HG03432 (cell line): ENCODE measurements at regions not wholly inside any gene's neighbourhood (a gene's known extent, or its start where the extent isn't known, plus 50 kb on each side); places are given as distances from the start of the nearest gene placed in this dataset.

Source experiments
- ATAC-seq: cut with Tn5 transposase; IDR thresholded peaks from one replicate; pipeline ENCODE4 v1.9.1; 2021; ENCODE audit warnings: mild to moderate bottlenecking, moderate library complexity; ENCODE audit not compliant: unreplicated experiment

DNA sequence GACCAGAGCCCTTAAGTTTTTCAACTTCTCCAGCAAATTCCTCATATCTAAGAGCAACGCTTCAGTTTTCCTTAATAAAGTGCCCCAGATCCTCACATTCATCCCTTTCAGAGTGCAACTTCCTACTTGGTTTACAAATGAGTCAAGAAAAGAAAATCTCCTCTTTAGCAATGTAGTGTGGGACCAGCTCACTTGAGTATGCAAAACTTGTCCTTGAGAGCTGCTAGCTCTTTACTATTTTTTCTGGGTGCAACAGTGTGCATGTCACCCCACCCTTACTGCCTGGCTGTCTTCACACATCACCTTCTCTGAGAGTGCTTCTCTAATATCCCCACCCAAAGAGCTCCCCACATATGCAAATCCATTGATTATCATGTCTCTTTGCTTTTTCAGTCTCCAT, 203.1 kb upstream of the CAMK1G start:
- ATAC-seq = no peak

DNA sequence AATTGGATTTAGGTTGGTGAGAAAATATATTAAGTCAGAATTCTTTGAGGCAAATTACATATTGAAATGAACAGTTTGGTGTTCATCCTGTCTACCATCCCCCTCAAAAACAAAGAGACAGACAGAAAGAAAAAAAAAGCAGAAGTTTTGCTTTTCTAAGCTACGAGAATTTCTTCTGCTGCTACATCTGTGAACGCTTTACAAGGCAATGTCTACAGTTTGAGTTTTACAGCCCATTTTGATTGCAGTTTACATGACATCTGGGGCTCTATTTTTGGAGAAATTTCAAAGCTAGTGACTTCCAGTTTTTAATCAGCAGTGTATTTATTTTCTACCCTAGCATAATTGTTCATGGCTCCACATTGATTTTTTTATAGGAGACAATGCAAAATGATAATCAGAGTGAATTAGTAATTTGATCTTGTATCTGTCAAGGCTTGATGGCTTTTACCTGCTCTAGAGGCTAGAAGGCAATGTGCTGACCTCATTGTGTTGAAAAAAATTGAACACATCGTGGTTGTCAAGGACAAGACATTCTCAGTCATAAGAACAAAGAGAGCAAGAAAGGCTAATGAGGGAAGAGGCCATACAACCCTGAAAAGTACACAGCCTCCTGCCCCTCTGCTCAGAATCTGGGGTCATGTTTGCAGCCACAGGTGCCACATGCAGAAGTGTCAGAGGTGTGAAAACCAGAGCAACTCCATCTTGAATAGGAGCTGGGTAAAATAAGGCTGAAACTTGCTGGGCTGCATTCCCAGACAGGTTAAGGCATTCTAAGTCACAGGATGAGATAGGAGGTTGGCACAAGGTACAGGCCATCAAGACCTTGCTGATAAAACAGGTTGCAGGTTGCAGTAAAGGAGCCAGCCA, 201.0 kb upstream of the CAMK1G start:
- no peak for ATAC-seq

DNA sequence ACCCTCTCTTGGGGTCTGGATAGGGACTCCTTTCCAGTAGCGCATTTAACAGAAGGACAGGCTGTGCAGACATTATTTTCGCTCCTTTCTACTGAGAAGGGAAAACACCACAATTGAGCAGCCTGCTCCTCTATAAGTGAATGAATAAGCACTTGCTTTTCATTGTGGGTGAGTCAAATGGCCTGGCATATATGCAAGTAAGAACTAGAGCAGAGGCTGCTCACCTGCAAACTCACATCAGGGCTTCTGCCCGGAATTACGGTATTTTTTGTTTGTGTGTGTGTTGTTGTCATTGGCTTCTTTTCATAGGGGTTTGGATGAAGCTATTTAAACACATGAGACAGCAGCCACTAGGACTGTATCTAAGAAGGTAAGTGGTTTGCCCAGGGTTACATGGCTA, 200.1 kb upstream of the CAMK1G start:
- ATAC-seq = no peak

DNA sequence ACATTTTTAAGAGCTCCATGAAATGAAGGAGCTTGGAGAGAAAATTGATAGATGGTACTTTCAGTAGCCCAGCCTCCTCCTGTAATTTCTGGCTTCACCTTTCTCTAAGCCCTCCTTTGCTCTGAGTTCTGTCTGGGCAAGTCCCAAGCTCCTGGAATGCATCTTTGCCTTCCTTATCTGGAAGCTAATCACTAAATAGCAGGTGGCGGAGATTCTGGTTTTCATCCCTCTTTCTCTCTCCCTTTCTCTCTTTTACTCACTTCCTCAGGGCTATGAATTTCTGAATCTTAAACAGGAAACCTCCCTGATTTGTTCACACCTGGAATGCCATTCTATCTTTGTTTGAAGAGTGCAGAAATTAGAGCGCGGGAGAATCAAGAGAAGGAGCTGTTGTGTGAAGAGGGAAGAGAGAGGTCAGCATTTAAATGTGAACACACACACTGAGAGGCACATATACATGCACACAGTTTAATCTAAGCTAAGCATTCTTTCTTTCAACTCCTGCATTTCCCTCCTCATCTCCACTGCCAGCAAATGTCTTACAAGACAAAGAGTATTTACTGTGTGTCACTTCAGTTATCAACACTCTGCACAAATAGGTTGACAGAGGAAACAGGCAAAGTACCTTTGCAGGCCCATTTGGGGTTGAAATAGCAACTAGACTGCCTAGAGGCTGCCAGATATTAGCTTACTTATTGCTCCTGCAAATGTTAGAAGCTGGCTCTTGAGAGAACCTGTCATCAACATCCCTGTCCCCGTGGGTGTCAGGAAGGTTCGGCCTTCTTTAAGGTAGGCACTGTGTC, 199.4 kb upstream of the CAMK1G start:
- ATAC-seq = no peak

DNA sequence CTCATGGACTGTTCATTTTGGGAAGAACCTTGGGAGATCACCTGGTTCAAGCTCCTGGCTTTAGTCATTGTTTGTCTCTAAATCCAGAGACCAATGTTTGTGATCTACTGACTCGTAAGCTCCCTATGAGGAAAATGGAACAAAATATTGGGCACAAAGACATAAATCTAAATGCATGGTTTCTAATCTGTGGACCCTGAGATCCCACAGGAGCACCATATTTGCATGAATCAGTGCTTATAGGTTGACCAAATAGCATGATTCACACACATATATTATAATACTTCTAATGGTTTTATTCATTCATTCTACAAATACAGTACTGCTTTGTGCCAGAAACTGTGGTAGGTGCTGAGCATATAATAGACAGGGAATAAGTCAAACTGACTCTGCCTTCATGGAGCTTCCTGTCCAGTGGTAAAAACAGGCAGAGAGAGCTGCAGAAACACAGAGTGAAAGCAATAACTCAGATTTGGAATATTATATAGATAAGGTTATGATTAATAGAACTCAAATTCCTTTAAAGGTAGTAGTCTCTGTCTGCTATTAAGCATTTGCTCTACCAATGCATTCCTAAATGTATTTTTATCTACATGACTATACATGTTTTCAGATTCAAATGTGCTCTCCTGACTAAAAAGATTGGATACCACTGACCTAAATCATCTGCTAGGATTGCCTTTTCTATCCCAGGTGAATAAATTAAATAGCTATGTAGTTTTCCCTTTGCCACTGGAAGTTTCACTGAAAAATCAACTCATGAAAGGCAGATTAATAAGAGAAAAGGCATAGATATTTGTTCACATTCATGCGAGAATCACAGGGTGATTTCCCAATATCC, 198.6 kb upstream of the CAMK1G start:
- ATAC-seq = no peak

DNA sequence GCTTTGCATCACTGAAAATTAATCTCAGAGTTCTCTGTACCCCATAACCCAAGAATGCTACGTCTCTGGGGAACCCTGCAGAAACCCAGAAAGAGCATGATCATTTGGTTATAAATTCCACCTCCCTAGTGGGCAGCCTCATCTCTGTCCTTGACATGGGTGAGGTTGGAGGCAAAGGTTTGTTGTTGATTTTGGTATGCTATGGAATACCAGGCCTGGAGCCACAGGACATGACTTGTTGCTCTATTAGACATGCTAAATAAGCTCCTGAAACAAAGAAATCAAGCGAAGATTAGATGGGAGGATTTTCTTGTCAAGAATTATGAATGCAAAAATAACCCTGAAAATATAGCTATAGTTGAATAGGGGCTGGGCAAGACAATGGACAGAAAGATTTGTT, 197.4 kb upstream of the CAMK1G start:
- ATAC-seq = no peak

DNA sequence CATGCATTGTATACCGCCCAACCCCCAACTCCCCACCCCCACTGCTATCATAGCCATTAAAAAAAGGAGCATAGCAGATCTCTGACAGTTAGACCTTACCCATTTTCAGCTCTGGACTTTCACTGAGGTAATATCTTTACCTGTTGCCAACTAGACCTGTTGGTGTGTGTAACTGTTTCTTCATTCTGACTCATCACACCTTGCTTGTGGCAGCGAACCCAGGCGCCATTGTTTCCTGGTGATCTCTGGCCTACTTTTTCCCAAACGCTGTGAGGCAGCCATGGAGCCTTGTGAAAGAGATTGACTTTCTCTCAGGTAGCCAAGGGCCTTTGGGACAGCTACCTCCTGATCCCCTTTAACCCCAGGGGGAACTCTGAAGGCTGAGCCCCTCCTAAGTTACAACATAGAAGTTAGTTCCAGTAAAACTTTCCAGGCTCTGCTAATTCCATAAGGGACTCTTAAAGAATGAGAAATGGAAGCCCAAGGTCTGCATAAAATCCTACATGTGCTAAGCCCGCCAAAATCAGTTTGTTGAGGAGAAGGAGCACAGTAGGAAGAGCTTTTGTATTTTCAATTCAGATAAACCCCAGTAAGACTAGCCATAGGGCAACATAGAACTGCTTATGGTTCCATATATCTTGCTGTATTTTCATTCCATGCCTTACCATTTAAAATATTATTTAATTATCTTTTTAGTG, 196.1 kb upstream of the CAMK1G start:
- no peak for ATAC-seq

DNA sequence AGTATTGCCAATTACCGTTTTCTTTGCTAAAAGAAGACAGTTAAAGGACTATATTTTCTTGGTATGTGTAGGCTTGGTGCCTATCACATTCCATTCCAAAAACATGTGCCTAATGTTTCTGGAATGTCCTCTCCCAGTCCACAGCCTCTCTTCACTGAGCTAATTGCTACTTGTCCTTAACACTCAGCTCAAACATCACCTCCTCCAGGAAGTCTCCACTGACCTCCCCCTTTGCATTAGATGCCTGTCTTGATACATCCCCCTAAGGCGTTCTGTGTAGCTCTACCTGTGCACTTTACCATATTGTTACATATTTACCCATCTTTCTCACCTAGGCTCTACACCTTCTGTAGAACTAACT, 195.6 kb upstream of the CAMK1G start:
- ATAC-seq = no peak

DNA sequence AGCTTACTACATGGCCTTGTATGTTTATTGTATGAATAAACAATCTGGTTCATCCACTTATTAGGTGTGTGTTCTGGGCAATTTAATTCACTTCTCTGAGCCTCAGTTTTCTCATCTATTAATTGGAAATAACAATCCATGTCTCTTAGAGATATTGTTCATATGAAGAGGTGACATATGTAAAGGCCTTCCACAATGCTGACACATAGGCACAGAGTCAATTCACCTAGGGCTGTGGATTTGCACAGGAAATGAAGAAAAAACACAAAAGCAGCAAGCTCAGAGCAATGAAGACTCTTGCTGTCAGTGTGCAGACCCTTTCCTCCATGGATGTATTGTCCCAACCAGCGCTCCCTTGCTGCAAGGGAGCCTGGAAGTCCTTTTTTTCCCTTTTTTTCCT, 195.2 kb upstream of the CAMK1G start:
- no peak for ATAC-seq

DNA sequence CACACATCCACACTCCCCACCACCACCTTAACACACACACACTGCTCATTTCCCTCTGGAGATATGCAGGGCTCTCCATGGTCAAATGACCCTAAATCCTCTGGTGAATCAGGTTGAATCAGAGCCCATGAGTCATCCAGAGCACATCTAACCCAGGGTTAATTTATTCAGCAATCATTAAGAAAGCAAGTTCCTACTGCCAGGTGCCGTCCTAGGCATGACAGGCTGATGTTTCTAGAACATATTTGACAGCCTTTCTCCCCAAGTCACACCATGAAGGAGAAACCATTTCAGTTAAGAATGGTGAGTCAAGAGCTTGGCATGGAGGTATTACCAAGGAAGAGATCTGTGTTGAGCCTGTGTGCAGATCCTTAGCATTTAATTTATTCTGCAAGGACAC, 194.3 kb upstream of the CAMK1G start:
- ATAC-seq = no peak

DNA sequence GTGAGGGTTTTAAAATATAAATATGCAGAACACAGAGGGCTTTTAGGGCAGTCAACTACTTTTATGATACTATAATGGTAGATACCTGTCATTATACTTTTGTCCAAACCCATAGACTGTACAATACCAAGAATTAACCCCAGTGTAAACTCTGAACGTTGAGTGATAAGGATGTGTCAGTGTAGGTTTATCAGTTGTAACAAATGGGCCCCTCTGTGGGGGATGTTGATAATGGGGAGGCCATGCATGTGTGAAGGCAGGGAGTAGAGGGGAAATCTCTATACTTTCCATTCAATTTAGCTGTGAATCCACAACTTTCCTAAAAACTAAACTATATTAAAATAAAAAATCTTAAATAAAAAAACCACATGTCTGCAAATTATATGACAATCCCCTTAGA, 193.5 kb upstream of the CAMK1G start:
- no peak for ATAC-seq

DNA sequence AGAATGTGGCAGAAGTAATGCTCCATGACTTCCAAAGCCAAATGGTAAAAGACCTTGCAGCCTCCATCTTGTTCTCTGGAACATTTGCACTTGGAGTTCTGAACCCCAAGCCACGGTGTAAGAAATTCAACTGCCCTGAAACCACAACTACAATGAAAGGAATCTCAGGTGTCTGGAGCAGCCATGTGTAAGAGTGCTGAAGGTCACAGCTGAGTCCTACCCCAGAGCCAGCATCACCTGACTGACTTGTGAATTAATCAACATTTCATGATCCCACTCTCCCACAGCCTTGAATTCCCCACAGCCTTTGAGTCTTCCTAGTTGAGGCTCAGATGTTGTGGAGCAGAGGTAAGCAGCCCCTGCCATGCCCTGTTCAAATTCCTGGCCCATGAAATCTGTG, 192.8 kb upstream of the CAMK1G start:
- no peak for ATAC-seq

DNA sequence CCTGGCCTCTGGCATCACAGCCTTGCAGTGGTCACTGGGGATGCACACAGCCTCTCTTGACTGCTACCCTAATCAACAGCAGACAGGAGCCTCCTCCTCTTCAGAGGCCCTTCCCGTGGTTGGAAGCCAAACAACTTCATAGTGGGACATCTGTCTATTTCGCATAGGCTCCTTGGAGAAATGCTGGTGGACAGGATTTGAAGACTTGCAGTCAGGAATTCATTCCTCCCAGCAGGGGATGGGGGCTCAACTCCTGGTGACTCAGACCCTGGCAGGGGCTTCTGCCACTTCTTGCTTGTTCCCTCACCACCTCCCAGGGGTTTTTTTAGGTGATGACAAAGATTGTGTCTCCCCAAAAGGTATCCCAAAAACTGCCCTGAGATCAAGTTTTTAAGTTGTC, 191.7 kb upstream of the CAMK1G start:
- ATAC-seq = no peak

DNA sequence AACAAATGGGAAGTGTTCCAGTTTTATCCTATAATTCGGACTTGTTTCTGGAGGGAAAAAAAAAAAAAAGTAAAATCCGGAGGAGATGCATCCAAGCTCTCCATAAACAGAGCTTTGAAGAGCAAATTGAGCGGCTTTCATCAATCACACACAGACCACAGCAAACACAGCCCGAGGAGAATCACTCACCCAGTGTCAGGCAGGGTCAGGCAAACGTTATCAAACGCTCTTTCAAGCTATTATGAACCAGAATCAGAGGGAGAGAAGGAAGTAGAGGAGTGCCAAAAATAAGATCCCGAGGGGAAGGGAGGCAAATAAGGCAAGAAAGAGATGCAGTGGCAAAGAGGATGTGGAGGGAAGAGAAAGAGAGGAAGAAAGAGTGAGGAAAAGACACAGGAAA, 188.3 kb upstream of the CAMK1G start:
- no peak for ATAC-seq

DNA sequence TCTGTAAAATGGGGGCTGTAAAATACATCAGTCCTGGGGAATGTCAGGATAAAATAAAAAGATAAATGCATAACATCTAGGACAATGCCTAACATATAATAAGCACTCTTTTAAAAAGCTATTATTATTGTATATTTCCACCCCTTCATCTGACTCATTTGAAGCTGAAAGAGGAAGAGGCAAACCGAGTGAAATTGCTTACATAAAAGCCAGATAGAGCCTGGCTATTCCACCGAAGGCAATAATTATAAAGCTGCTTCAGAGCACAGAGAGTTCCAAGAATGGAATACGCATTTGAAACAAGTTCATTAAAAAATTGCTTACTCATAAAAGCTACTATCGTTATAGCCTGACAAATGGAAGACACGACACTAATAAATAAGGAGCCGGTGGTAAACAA, 186.1 kb upstream of the CAMK1G start:
- ATAC-seq = no peak

DNA sequence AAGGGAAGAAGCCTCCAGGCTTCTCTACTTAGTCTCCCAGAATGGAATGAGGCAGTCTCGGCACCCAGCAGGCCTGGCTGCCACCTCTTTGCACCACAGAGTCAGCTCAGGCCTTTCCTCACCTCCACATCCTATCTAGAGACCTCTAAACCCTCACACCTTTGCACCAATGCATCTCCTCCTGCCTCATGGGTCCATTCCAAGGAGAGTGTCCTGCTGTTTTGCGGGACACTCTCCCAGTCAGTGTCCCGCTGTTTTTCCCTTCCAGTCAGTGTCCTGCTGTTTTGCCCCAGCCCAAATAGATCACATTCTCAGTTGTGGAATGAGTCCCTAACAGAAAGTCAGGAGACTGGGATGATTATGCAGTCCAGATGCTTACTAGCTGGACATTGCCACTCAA, 185.6 kb upstream of the CAMK1G start:
- ATAC-seq = no peak

DNA sequence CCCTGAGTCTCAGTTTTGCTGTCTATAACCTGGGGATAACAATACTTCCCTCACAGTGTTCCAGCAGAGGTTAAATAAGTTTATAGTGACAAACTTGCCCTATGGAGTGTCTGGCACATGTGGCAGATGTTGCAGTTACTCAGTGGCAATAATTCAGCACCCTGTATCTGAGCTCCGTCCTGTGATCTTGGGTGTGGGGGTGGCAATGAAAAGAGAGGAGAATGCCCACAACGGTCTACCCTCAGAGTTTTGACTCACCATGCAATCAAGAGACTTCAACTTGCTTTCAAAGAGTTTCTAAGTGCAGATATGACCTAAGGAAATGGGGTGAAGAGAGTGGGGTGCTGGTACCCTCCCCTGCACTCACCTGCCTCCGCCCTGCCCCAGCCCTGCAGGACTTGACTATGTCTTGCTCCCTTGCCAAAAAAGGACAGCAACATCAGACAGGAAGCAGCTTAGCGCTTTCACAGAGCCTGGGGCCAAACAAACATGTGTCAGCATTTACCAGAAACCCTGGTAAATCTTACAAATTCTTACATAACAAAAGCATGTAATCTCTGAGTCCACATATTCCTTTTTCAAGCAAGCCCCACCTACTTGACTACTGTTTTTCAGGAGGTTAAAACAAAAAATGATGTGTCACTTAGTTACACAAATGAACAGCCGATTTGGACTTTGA, 185.1 kb upstream of the CAMK1G start:
- ATAC-seq = no peak

DNA sequence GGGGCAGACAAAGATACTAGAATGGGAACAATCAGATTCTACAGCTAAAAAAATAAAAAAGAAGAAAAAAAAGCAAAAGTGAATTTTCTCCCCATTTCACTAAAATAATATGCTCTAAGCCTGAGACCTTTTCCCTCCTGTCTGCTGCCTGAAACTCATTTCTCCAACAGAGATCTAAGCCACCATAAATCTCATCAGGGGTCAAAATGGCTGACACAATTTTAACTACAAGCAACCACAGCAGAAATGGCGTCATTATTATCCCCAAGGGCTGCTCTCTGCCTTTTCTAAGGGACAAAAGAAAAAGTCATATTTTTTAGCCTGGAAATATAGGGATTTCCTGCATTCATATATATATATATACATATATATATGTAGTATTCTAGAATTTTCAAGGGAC, 183.7 kb upstream of the CAMK1G start:
- ATAC-seq = no peak

DNA sequence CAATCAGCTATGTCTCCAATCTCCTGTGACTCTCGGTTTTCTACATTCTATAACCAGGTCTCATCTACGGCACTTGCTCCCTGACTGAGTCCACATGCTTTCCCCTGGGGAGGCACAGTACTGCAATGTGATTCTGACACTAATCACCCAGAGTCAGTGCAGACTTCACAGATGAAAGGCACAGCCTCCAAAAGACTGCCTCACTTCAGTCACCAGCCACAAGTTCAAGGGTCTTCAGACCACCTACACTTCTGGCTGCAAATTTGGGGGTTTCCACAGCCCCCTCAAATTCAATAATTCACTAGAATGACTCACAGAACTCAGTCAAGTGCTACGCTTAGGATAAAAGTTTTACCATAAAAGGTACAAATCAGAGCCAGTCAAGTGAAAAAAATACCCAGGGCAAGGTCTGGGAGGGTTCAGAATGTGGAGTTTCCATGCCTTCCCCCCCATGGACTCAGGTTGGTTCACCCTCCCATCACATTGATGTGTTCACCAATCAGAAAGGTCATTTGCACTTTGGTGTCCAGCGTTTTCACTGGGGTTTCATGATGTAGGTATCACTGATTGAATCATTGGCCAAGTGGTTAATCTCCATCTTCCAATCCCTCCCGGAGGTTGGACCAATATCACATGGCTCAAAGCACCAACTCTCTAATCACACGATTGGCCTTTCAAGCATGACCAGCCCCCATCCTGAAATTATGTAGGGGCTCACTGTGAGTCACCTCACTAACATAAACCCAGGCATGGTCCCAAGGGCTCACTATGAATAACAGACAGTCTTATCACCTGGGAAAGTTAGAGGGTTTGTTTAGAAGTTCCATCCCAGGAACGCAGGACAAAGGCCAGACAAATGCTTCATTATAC, 182.9 kb upstream of the CAMK1G start:
- ATAC-seq = no peak
